ENCODE measurements at regions not wholly inside any gene's neighbourhood (a gene's known extent, or its start where the extent isn't known, plus 50 kb on each side); places are given as distances from the start of the nearest gene placed in this dataset.
"Not testable (repeated sequence)": the region's sequence is repeated elsewhere in the genome, so short reads cannot be mapped to it uniquely, and the experiment has no call there.

DNA sequence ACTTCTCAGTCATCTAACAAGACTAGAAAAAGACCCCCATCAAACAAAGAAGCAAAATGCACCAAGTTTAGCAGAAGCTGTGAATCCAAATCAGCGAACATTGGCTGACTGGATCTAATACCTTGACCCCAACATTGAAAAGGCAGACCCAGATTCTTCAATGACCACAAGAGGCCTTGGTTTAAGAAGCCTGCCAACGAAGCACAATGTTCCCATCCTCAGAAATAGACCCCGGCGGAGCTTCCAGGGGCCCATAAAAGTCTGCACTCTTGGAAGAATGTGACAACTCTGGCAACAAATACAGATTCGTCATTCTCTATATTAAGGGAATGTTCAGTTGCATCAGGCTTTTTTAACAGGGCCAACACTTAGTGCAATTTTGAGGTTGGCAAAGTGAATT lies 112.8 kb upstream of the BCL6 start:
- Mint-ChIP-seq H3K4me1 (no peaks in the 10 kb centered on the region), H3K9me3 (ENCODE audit: insufficient read depth) (no peaks in the 10 kb centered on the region), H3K27me3 (peaks cover 6% of the 10 kb centered on the region), H3K27ac (no peak overlapping the region), H3K4me3 (no peak overlapping the region)
- Histone ChIP-seq H3K27ac (ENCODE audit: low read length in 2 of 2) (no peak overlapping the region), H3K36me3 (replicated peaks in 1 of 2; ENCODE audit: control extremely low read depth in 1 of 2, control insufficient read depth in 1 of 2, extremely low read depth in 1 of 2, insufficient read depth in 2 of 2, low read length in 1 of 2) (no peaks in the 10 kb centered on the region), H3K4me3 (ENCODE audit: control extremely low read depth in 1 of 5, extremely low read depth in 1 of 5, insufficient read depth in 1 of 5, low read depth in 2 of 5, low read length in 4 of 5) (no peak overlapping the region), H4K20me1 (ENCODE audit: control insufficient read depth, insufficient read depth, low read length, poor library complexity, severe bottlenecking) (no peaks in the 10 kb centered on the region), H3K9me3 (ENCODE audit: control extremely low read depth in 1 of 3, control insufficient read depth in 2 of 3, insufficient read depth in 1 of 3, low read length in 2 of 3) (peaks cover 0 to 4% (median 1%) of the 10 kb centered on the region in 3 donors), H3K4me1 (ENCODE audit: control insufficient read depth in 2 of 2, insufficient read depth in 2 of 2, low read length in 2 of 2) (no peaks in the 10 kb centered on the region), H3K79me2 (ENCODE audit: control insufficient read depth, insufficient read depth, low read length) (no peaks in the 10 kb centered on the region), H2AFZ (ENCODE audit: insufficient read depth, low read depth, low read length, poor library complexity, severe bottlenecking) (no peak overlapping the region), H3K27me3 (replicated peaks in 1 of 4; ENCODE audit: control extremely low read depth in 1 of 4, control insufficient read depth in 3 of 4, insufficient read depth in 4 of 4, low read length in 3 of 4) (no peaks in the 10 kb centered on the region), H3K4me2 (replicated peaks; ENCODE audit: low read depth, low read length, poor library complexity, severe bottlenecking) (no peak overlapping the region), H3K9ac (ENCODE audit: low read length) (no peak overlapping the region)
- no peak for ATAC-seq (ENCODE audit: low read depth)
- CTCF ChIA-PET = no interaction called here
- intact Hi-C loops (cut with micrococcal nuclease) = no loop called here
- POLR2A ChIA-PET = no interaction called here
- DNase-seq = no peak
- TF ChIP-seq EZH2 (IDR thresholded peaks at IDR 0.05; ENCODE audit: borderline replicate concordance, insufficient read depth, low read depth, low read length, poor library complexity, severe bottlenecking) = no peak
- TF ChIP-seq, protein P1, sequence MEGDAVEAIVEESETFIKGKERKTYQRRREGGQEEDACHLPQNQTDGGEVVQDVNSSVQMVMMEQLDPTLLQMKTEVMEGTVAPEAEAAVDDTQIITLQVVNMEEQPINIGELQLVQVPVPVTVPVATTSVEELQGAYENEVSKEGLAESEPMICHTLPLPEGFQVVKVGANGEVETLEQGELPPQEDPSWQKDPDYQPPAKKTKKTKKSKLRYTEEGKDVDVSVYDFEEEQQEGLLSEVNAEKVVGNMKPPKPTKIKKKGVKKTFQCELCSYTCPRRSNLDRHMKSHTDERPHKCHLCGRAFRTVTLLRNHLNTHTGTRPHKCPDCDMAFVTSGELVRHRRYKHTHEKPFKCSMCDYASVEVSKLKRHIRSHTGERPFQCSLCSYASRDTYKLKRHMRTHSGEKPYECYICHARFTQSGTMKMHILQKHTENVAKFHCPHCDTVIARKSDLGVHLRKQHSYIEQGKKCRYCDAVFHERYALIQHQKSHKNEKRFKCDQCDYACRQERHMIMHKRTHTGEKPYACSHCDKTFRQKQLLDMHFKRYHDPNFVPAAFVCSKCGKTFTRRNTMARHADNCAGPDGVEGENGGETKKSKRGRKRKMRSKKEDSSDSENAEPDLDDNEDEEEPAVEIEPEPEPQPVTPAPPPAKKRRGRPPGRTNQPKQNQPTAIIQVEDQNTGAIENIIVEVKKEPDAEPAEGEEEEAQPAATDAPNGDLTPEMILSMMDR (IDR thresholded peaks at IDR 0.05) = no peak
- 60% methylated on average over 1 of the region's 5 CpGs for WGBS (ENCODE audit: insufficient coverage)

DNA sequence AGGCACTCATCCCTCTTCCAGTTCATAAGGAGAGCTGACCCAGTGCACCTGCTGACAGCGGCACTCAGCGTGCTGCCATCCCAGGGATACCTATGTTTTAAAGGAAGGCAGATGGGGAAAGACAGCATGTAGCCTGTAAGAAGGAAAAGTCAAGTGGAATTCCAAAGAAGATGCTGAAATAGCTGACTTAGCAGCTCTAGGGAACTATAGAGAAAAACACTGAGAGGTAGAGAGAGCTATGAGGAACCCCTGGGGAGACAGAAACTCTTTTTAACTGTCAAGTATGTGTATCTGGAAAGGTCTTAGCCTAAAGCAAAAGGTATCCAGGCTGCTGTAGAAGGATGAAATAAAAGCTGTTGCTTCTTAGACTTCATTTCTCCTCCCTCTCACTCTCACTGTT lies 113.4 kb upstream of the BCL6 start:
- Histone ChIP-seq H3K4me3 (ENCODE audit: control extremely low read depth in 1 of 5, extremely low read depth in 1 of 5, insufficient read depth in 1 of 5, low read depth in 2 of 5, low read length in 4 of 5) (no peak overlapping the region), H4K20me1 (ENCODE audit: control insufficient read depth, insufficient read depth, low read length, poor library complexity, severe bottlenecking) (no peaks in the 10 kb centered on the region), H3K79me2 (ENCODE audit: control insufficient read depth, insufficient read depth, low read length) (no peaks in the 10 kb centered on the region), H3K27ac (ENCODE audit: low read length in 2 of 2) (no peak overlapping the region), H2AFZ (ENCODE audit: insufficient read depth, low read depth, low read length, poor library complexity, severe bottlenecking) (no peak overlapping the region), H3K4me2 (replicated peaks; ENCODE audit: low read depth, low read length, poor library complexity, severe bottlenecking) (no peak overlapping the region), H3K9ac (ENCODE audit: low read length) (no peak overlapping the region), H3K27me3 (replicated peaks in 1 of 4; ENCODE audit: control extremely low read depth in 1 of 4, control insufficient read depth in 3 of 4, insufficient read depth in 4 of 4, low read length in 3 of 4) (no peaks in the 10 kb centered on the region), H3K9me3 (ENCODE audit: control extremely low read depth in 1 of 3, control insufficient read depth in 2 of 3, insufficient read depth in 1 of 3, low read length in 2 of 3) (peaks cover 0 to 1% (median 0%) of the 10 kb centered on the region in 3 donors), H3K36me3 (replicated peaks in 1 of 2; ENCODE audit: control extremely low read depth in 1 of 2, control insufficient read depth in 1 of 2, extremely low read depth in 1 of 2, insufficient read depth in 2 of 2, low read length in 1 of 2) (no peaks in the 10 kb centered on the region), H3K4me1 (ENCODE audit: control insufficient read depth in 2 of 2, insufficient read depth in 2 of 2, low read length in 2 of 2) (no peaks in the 10 kb centered on the region)
- intact Hi-C loops (cut with micrococcal nuclease) = no loop called here
- ChIA-PET POLR2A (no interaction called here), CTCF (no interaction called here)
- Mint-ChIP-seq H3K4me1 (no peaks in the 10 kb centered on the region), H3K27ac (no peak overlapping the region), H3K9me3 (ENCODE audit: insufficient read depth) (no peaks in the 10 kb centered on the region), H3K27me3 (peaks cover 6% of the 10 kb centered on the region), H3K4me3 (no peak overlapping the region)
- ATAC-seq (ENCODE audit: low read depth) = no peak
- no peak for DNase-seq
- WGBS (ENCODE audit: insufficient coverage) = 100% methylated on average over 2 of the region's 2 CpGs
- TF ChIP-seq, protein P1 (IDR thresholded peaks at IDR 0.05) = no peak
- TF ChIP-seq EZH2 (IDR thresholded peaks at IDR 0.05; ENCODE audit: borderline replicate concordance, insufficient read depth, low read depth, low read length, poor library complexity, severe bottlenecking) = no peak

DNA sequence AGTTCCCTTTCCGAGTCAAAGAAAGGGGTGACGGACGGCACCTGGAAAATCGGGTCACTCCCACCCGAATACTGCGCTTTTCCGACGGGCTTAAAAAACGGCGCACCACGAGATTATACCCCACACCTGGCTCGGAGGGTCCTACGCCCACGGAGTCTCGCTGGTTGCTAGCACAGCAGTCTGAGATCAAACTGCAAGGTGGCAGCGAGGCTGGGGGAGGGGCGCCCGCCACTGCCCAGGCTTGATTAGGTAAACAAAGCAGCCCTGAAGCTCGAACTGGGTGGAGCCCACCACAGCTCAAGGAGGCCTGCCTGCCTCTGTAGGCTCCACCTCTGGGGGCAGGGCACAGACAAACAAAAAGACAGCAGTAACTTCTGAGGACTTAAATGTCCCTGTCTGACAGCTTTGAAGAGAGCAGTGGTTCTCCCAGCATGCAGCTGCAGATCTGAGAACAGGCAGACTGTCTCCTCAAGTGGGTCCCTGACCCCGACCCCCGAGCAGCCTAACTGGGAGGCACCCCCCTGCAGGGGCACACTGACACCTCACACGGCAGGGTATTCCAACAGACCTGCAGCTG lies 117.5 kb upstream of the BCL6 start:
- H3K4me1 Mint-ChIP-seq; H3K4me3 ChIP-seq (ENCODE audit: control extremely low read depth in 1 of 5, extremely low read depth in 1 of 5, insufficient read depth in 1 of 5, low read depth in 2 of 5, low read length in 4 of 5); intact Hi-C loops (cut with micrococcal nuclease); H3K79me2 ChIP-seq (ENCODE audit: control insufficient read depth, insufficient read depth, low read length); POLR2A ChIA-PET; H3K4me2 ChIP-seq (replicated peaks; ENCODE audit: low read depth, low read length, poor library complexity, severe bottlenecking); H3K27ac Mint-ChIP-seq; ATAC-seq (ENCODE audit: low read depth); H3K27me3 Mint-ChIP-seq; H3K36me3 ChIP-seq (replicated peaks in 1 of 2; ENCODE audit: control extremely low read depth in 1 of 2, control insufficient read depth in 1 of 2, extremely low read depth in 1 of 2, insufficient read depth in 2 of 2, low read length in 1 of 2); H3K9ac ChIP-seq (ENCODE audit: low read length); H3K27me3 ChIP-seq (replicated peaks in 1 of 4; ENCODE audit: control extremely low read depth in 1 of 4, control insufficient read depth in 3 of 4, insufficient read depth in 4 of 4, low read length in 3 of 4); H3K9me3 Mint-ChIP-seq (ENCODE audit: insufficient read depth); H3K9me3 ChIP-seq (ENCODE audit: control extremely low read depth in 1 of 3, control insufficient read depth in 2 of 3, insufficient read depth in 1 of 3, low read length in 2 of 3); H2AFZ ChIP-seq (ENCODE audit: insufficient read depth, low read depth, low read length, poor library complexity, severe bottlenecking); H4K20me1 ChIP-seq (ENCODE audit: control insufficient read depth, insufficient read depth, low read length, poor library complexity, severe bottlenecking); H3K27ac ChIP-seq (ENCODE audit: low read length in 2 of 2); DNase-seq; H3K4me3 Mint-ChIP-seq; H3K4me1 ChIP-seq (ENCODE audit: control insufficient read depth in 2 of 2, insufficient read depth in 2 of 2, low read length in 2 of 2); CTCF ChIA-PET: not testable (repeated sequence)
- no CpG with 5 or more reads among the region's 22 CpGs for WGBS (ENCODE audit: insufficient coverage)

Measured in B cell (primary cell).